ENCODE measurements at regions not wholly inside any gene's neighbourhood (a gene's known extent, or its start where the extent isn't known, plus 50 kb on each side); places are given as distances from the start of the nearest gene placed in this dataset.

GRCh38 chr1:98251497-98251896, 330.7 kb upstream of the DPYD start:
- H3K4me3 ChIP-seq (ENCODE audit: low read depth, low read length): no peak overlapping the region
- TF ChIP-seq CTCF (conservative IDR thresholded peaks at IDR 0.05; ENCODE audit: low read depth, low read length): no peak

GRCh38 chr1:98232678-98233077, 311.8 kb upstream of the DPYD start:
- TF ChIP-seq CTCF (conservative IDR thresholded peaks at IDR 0.05; ENCODE audit: low read depth, low read length): no peak
- no peak for DNase-seq (ENCODE audit: low read depth)
- H3K4me3 ChIP-seq (ENCODE audit: low read depth, low read length): no peak overlapping the region

More at GRCh38 chr1:98251497-98251896, 330.7 kb upstream of the DPYD start:
- DNase-seq (ENCODE audit: low read depth): no peak

GRCh38 chr1:98222706-98223105, 301.9 kb upstream of the DPYD start:
- TF ChIP-seq CTCF (conservative IDR thresholded peaks at IDR 0.05; ENCODE audit: low read depth, low read length): no peak
- H3K4me3 ChIP-seq (ENCODE audit: low read depth, low read length): no peak overlapping the region
- DNase-seq (ENCODE audit: low read depth): no peak

GRCh38 chr1:98221923-98222322, 301.1 kb upstream of the DPYD start:
- H3K4me3 ChIP-seq (ENCODE audit: low read depth, low read length): no peak overlapping the region
- DNase-seq (ENCODE audit: low read depth): no peak
- TF ChIP-seq CTCF (conservative IDR thresholded peaks at IDR 0.05; ENCODE audit: low read depth, low read length): no peak

GRCh38 chr1:98217601-98218000, 296.8 kb upstream of the DPYD start:
- H3K4me3 ChIP-seq (ENCODE audit: low read depth, low read length): no peak overlapping the region
- no peak for TF ChIP-seq CTCF (conservative IDR thresholded peaks at IDR 0.05; ENCODE audit: low read depth, low read length)
- no peak for DNase-seq (ENCODE audit: low read depth)

- DNase-seq (ENCODE audit: low read depth): no peak
- TF ChIP-seq CTCF (conservative IDR thresholded peaks at IDR 0.05; ENCODE audit: low read depth, low read length): no peak
- H3K4me3 ChIP-seq (ENCODE audit: low read depth, low read length): no peak overlapping the region
Observed at GRCh38 chr1:98216304-98216703, 295.5 kb upstream of the DPYD start.

- TF ChIP-seq CTCF (conservative IDR thresholded peaks at IDR 0.05; ENCODE audit: low read depth, low read length): no peak
- DNase-seq (ENCODE audit: low read depth): no peak
Observed at GRCh38 chr1:98211271-98211845, 290.5 kb upstream of the DPYD start.

More at GRCh38 chr1:98211271-98211845, 290.5 kb upstream of the DPYD start:
- H3K4me3 ChIP-seq (ENCODE audit: low read depth, low read length): no peak overlapping the region

All from epithelial cell of proximal tubule (primary cell).